ENCODE measurements at regions not wholly inside any gene's neighbourhood (a gene's known extent, or its start where the extent isn't known, plus 50 kb on each side); places are given as distances from the start of the nearest gene placed in this dataset.

DNA sequence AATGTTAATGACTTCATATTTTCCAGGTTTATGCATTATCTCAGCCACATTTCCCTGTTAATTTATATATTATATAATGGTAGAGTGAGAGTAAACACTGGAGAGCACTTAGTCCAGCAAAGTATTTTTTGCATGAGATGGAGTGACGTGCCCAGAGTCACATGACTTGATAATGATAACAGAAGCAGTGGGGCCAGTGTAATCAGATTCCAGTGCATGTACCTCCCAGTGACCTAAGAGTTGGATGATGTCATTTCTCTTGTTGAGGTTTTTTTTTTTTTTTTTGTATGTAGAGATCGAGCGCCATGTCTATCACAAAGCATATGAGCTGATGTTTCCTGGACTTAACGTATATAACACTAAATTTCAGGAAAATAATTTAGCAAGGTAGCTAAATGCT lies 375.3 kb downstream of the CNTN6 start:
- peaks cover 0 to 7% of the 10 kb centered on the region in 2 experiments for H3K9me3 ChIP-seq (ENCODE audit: control insufficient read depth in 1 of 2, insufficient read depth in 1 of 2, low read length in 2 of 2)
- H3K4me1 Mint-ChIP-seq (ENCODE audit: low read depth), result no peaks in the 10 kb centered on the region
- no peak for TF ChIP-seq CTCF (IDR thresholded peaks at IDR 0.05)
- no peaks in the 10 kb centered on the region for H3K27me3 ChIP-seq (ENCODE audit: control insufficient read depth in 1 of 2, insufficient read depth in 2 of 2, low read length in 2 of 2)
- ChIA-PET POLR2A (no interaction called here), CTCF (no interaction called here)
- no peaks in the 10 kb centered on the region for H3K27me3 Mint-ChIP-seq
- H3K36me3 ChIP-seq (ENCODE audit: insufficient read depth, low read length), result no peaks in the 10 kb centered on the region
- no peaks in the 10 kb centered on the region for H3K4me1 ChIP-seq (ENCODE audit: insufficient read depth, low read length)
- no peak overlapping the region for H3K27ac Mint-ChIP-seq
- H3K9me3 Mint-ChIP-seq, result peaks cover 7% of the 10 kb centered on the region
- intact Hi-C loops (cut with DNase I, micrococcal nuclease), result no loop called here
- H3K36me3 Mint-ChIP-seq (ENCODE audit: low read depth), result no peaks in the 10 kb centered on the region
- no peak for ATAC-seq (ENCODE audit: poor library complexity)
- DNase-seq, result no peak
- H3K4me3 Mint-ChIP-seq, result no peak overlapping the region
- no peak overlapping the region for H3K27ac ChIP-seq (ENCODE audit: low read depth in 1 of 2, low read length in 2 of 2)
- H3K4me3 ChIP-seq (ENCODE audit: low read length), result no peak overlapping the region

DNA sequence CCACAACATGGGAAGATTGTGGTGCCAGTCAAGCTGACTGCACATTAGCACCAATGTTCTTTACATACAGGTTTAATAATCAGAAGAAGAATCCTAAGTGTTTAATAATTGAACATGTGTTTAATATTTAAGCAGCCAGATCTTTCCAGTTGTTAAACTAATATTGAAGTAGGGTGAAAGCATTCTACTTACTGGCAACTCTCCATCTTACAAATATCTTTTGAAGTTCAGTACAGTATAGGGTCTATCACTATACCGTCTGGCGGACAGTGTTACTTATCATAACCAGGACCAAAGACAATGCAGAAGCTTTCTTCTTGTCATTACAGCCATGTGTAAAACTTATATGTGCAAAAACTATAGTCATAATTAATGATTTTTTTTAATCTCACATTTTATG lies 376.4 kb downstream of the CNTN6 start:
- Histone ChIP-seq H3K36me3 (ENCODE audit: insufficient read depth, low read length) (no peaks in the 10 kb centered on the region), H3K4me1 (ENCODE audit: insufficient read depth, low read length) (no peaks in the 10 kb centered on the region), H3K9me3 (ENCODE audit: control insufficient read depth in 1 of 2, insufficient read depth in 1 of 2, low read length in 2 of 2) (peaks cover 0 to 7% of the 10 kb centered on the region in 2 experiments), H3K4me3 (ENCODE audit: low read length) (no peak overlapping the region), H3K27me3 (ENCODE audit: control insufficient read depth in 1 of 2, insufficient read depth in 2 of 2, low read length in 2 of 2) (no peaks in the 10 kb centered on the region), H3K27ac (ENCODE audit: low read depth in 1 of 2, low read length in 2 of 2) (no peak overlapping the region)
- no peak for TF ChIP-seq CTCF (IDR thresholded peaks at IDR 0.05)
- no peak for ATAC-seq (ENCODE audit: poor library complexity)
- Mint-ChIP-seq H3K27me3 (no peaks in the 10 kb centered on the region), H3K4me1 (ENCODE audit: low read depth) (no peaks in the 10 kb centered on the region), H3K9me3 (peaks cover 10% of the 10 kb centered on the region), H3K36me3 (ENCODE audit: low read depth) (no peaks in the 10 kb centered on the region), H3K27ac (no peak overlapping the region), H3K4me3 (no peak overlapping the region)
- ChIA-PET CTCF (no interaction called here), POLR2A (no interaction called here)
- intact Hi-C loops (cut with DNase I, micrococcal nuclease), result no loop called here
- no peak for DNase-seq

DNA sequence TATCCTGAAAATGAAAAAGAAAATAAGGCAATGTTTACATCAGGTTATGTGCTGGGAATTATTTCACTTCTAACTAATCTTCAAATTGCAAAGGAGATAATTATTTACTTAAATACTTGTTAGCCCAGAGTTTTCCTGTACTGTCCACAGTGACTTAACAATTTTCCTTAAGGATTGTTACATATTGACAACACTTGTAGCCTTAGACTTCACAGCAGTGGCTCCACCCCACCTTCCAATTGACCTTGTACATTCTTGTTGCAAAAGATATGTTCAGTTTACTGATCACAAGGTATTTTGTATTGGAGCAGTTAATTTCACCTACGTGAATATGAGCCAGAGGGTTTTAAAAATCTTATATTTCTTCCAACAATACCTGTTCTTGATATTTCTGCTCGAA lies 376.9 kb downstream of the CNTN6 start:
- Mint-ChIP-seq H3K4me1 (ENCODE audit: low read depth) (no peaks in the 10 kb centered on the region), H3K27me3 (no peaks in the 10 kb centered on the region), H3K4me3 (no peak overlapping the region), H3K9me3 (peaks cover 8% of the 10 kb centered on the region), H3K36me3 (ENCODE audit: low read depth) (no peaks in the 10 kb centered on the region), H3K27ac (no peak overlapping the region)
- ATAC-seq (ENCODE audit: poor library complexity) (no peak), DNase-seq (no peak)
- POLR2A ChIA-PET, result no interaction called here
- Histone ChIP-seq H3K9me3 (ENCODE audit: control insufficient read depth in 1 of 2, insufficient read depth in 1 of 2, low read length in 2 of 2) (peaks cover 0 to 7% of the 10 kb centered on the region in 2 experiments), H3K27me3 (ENCODE audit: control insufficient read depth in 1 of 2, insufficient read depth in 2 of 2, low read length in 2 of 2) (no peaks in the 10 kb centered on the region), H3K4me1 (ENCODE audit: insufficient read depth, low read length) (no peaks in the 10 kb centered on the region), H3K27ac (ENCODE audit: low read depth in 1 of 2, low read length in 2 of 2) (no peak overlapping the region), H3K4me3 (ENCODE audit: low read length) (no peak overlapping the region), H3K36me3 (ENCODE audit: insufficient read depth, low read length) (no peaks in the 10 kb centered on the region)
- TF ChIP-seq CTCF (IDR thresholded peaks at IDR 0.05), result no peak
- intact Hi-C loops (cut with DNase I, micrococcal nuclease), result no loop called here
- CTCF ChIA-PET, result no interaction called here

All from CD4-positive, alpha-beta T cell (primary cell).